Breast epithelium (tissue), 3 donors: ENCODE measurements at regions not wholly inside any gene's neighbourhood (a gene's known extent, or its start where the extent isn't known, plus 50 kb on each side); places are given as distances from the start of the nearest gene placed in this dataset.

Source experiments
- POLR2A ChIP-seq: fragments of 450-650 bp; IDR thresholded peaks from one replicate; pipeline ENCODE4 v1.6.1; 2016; ENCODE audit warnings: antibody characterized with exemption, mild to moderate bottlenecking, moderate library complexity
- TF ChIP-seq, protein P1 (sequence below), 3 donors: fragments of 450-650 bp; IDR thresholded peaks; one replicate each; pipeline ENCODE4 v1.5.1; 2016 to 2017; ENCODE audit warnings: antibody characterized with exemption in 3 of 3, mild to moderate bottlenecking in 3 of 3, moderate library complexity in 3 of 3

DNA sequence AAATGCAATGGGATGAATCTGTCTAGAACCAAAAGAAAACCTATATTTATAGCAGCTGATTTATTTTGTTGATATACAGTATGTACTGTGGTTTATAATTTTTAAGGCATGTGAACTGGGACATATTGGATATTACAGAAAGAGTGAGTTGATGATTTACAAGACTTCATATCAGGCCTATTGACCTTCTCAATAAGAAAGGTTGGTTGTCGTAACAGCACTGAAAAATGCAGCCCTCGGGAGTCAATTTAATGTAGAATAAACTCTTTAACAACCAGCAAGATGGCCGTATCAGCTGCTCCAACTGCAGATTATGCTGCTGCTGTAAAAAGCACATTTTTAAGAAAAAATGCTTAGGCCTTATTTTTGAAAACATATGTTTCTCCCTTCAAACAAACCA, 407.3 kb downstream of the GXYLT1 start:
- no peak for TF ChIP-seq POLR2A
- TF ChIP-seq, protein P1, sequence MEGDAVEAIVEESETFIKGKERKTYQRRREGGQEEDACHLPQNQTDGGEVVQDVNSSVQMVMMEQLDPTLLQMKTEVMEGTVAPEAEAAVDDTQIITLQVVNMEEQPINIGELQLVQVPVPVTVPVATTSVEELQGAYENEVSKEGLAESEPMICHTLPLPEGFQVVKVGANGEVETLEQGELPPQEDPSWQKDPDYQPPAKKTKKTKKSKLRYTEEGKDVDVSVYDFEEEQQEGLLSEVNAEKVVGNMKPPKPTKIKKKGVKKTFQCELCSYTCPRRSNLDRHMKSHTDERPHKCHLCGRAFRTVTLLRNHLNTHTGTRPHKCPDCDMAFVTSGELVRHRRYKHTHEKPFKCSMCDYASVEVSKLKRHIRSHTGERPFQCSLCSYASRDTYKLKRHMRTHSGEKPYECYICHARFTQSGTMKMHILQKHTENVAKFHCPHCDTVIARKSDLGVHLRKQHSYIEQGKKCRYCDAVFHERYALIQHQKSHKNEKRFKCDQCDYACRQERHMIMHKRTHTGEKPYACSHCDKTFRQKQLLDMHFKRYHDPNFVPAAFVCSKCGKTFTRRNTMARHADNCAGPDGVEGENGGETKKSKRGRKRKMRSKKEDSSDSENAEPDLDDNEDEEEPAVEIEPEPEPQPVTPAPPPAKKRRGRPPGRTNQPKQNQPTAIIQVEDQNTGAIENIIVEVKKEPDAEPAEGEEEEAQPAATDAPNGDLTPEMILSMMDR (IDR thresholded peaks at IDR 0.05), result no peak
